ENCODE measurements at regions not wholly inside any gene's neighbourhood (a gene's known extent, or its start where the extent isn't known, plus 50 kb on each side); places are given as distances from the start of the nearest gene placed in this dataset.

DNA sequence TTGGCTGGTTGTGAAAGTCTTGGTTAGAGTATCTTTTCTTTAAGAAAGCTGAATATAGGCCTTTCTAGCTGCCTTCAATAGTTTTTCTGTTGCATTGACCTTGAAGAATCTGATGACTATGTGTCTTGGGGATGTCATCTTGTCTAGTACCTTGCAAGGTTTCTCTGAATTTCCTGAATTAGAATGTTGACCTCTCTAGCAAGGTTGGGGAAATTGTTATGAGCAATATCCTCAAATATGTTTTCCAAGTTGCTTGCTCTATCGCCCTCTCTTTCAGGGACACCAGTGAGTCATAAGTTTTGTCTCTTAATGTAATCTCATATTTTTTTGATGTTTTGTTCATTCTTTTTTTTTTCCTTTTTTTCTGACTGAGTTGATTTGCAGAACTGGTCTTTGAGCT, 194.7 kb downstream of the RAB28 start:
- H3K9me3 ChIP-seq (ENCODE audit: control insufficient read depth, low read length): no peaks in the 10 kb centered on the region
- H3K27ac ChIP-seq (ENCODE audit: low read depth, low read length, severe bottlenecking): no peak overlapping the region
- H3K36me3 ChIP-seq (ENCODE audit: control insufficient read depth, insufficient read depth, low read length): no peaks in the 10 kb centered on the region
- no peaks in the 10 kb centered on the region for H3K4me1 ChIP-seq (ENCODE audit: control insufficient read depth, insufficient read depth, low read length, poor library complexity, severe bottlenecking)
- WGBS, 2 experiments (ENCODE audit: insufficient coverage in 2 of 2): no CpG with 5 or more reads among the region's 1 CpG
- no peak overlapping the region for H3K4me3 ChIP-seq (ENCODE audit: extremely low read depth, insufficient read depth, low read length, poor library complexity, severe bottlenecking)

DNA sequence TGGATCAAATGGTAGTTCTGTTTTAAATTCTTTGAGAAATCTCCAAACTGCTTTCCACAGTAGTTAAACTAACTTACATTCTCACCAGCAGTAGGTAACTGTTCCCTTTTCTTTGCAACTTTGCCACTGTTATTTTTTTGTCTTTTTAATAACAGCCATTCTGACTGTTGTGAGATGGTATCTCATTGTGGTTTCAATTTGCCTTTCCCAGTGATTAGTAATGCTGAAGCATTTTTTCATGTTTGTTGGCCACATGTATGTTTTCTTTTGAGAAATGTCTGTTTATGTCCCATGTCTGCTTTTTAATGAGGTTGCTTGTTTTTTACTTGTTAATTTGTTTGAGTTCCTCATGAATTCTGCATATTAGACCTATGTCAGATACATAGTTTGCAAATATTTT, 198.8 kb downstream of the RAB28 start:
- H3K4me3 ChIP-seq (ENCODE audit: extremely low read depth, insufficient read depth, low read length, poor library complexity, severe bottlenecking): no peak overlapping the region
- no peaks in the 10 kb centered on the region for H3K4me1 ChIP-seq (ENCODE audit: control insufficient read depth, insufficient read depth, low read length, poor library complexity, severe bottlenecking)
- no peaks in the 10 kb centered on the region for H3K9me3 ChIP-seq (ENCODE audit: control insufficient read depth, low read length)
- no peaks in the 10 kb centered on the region for H3K36me3 ChIP-seq (ENCODE audit: control insufficient read depth, insufficient read depth, low read length)
- H3K27ac ChIP-seq (ENCODE audit: low read depth, low read length, severe bottlenecking): no peak overlapping the region

DNA sequence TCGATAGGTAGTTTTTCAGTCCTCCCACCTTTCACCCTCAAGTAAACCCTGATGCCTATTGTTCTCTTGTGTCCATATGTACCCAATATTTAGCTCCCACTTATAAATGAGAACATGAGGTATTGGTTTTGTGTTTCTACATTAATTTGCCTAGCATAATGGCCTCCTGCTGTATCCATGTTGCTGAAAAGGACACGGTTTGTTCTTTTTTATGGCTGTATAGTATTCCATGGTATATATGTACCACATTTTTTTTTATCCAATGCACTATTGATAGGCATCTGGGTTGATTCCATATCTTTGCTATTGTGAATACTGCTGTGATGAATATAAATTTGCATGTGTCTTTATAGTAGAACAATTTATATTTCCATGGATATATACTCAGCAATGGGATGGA, 199.2 kb downstream of the RAB28 start:
- no peaks in the 10 kb centered on the region for H3K4me1 ChIP-seq (ENCODE audit: control insufficient read depth, insufficient read depth, low read length, poor library complexity, severe bottlenecking)
- H3K27ac ChIP-seq (ENCODE audit: low read depth, low read length, severe bottlenecking): no peak overlapping the region
- no CpG with 5 or more reads among the region's 2 CpGs for WGBS, 2 experiments (ENCODE audit: insufficient coverage in 2 of 2)
- no peaks in the 10 kb centered on the region for H3K9me3 ChIP-seq (ENCODE audit: control insufficient read depth, low read length)
- H3K36me3 ChIP-seq (ENCODE audit: control insufficient read depth, insufficient read depth, low read length): no peaks in the 10 kb centered on the region
- H3K4me3 ChIP-seq (ENCODE audit: extremely low read depth, insufficient read depth, low read length, poor library complexity, severe bottlenecking): no peak overlapping the region

DNA sequence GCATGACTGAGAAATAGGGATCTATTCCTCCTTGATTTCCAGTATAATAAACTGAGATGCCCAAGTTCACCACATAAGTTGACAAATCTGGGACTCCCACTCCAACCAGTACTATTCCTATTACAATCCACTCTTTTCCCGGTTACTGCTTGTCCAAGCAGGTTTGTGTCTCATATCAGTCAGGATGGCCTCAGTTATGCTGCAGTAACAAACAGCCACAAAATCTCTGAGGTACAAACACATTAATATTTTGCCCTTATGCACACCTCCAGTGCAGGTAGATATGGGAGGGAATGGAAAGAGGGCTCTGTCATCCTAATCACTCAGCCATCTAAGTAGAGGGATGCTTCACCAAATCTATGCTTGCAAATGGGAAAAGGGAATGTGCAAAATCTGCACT, 207.8 kb downstream of the RAB28 start:
- WGBS, 2 experiments (ENCODE audit: insufficient coverage in 2 of 2): 71 to 88% methylated on average over 1 of the region's 1 CpG
- Histone ChIP-seq H3K36me3 (ENCODE audit: control insufficient read depth, insufficient read depth, low read length) (no peaks in the 10 kb centered on the region), H3K4me3 (ENCODE audit: extremely low read depth, insufficient read depth, low read length, poor library complexity, severe bottlenecking) (no peak overlapping the region), H3K27ac (ENCODE audit: low read depth, low read length, severe bottlenecking) (no peak overlapping the region), H3K4me1 (ENCODE audit: control insufficient read depth, insufficient read depth, low read length, poor library complexity, severe bottlenecking) (no peaks in the 10 kb centered on the region), H3K9me3 (ENCODE audit: control insufficient read depth, low read length) (no peaks in the 10 kb centered on the region)

DNA sequence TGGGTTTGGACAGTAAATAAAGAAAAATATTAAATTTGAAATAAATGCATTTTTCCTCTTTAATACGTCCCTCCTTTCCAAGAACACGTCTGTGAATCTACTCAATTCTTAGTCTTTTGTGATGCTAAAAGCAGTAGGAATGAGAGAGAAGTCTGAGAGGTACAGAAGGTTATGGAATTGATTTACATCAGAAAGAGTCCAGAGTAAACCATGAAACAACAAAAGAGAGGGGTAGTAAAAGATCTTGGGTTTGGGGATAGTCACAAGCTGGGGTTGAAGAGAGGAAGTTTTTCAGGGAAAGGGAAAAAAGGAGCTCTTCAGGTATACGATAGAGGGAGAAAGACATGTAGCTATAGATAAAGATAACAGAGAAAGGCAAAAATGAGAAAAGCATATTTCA, 215.4 kb downstream of the RAB28 start:
- H3K9me3 ChIP-seq (ENCODE audit: control insufficient read depth, low read length): no peaks in the 10 kb centered on the region
- no peak overlapping the region for H3K4me3 ChIP-seq (ENCODE audit: extremely low read depth, insufficient read depth, low read length, poor library complexity, severe bottlenecking)
- H3K4me1 ChIP-seq (ENCODE audit: control insufficient read depth, insufficient read depth, low read length, poor library complexity, severe bottlenecking): peaks cover 23% of the 10 kb centered on the region
- no peaks in the 10 kb centered on the region for H3K36me3 ChIP-seq (ENCODE audit: control insufficient read depth, insufficient read depth, low read length)
- H3K27ac ChIP-seq (ENCODE audit: low read depth, low read length, severe bottlenecking): no peak overlapping the region
- WGBS, 2 experiments (ENCODE audit: insufficient coverage in 2 of 2): 59 to 62% methylated on average over 1 of the region's 3 CpGs

DNA sequence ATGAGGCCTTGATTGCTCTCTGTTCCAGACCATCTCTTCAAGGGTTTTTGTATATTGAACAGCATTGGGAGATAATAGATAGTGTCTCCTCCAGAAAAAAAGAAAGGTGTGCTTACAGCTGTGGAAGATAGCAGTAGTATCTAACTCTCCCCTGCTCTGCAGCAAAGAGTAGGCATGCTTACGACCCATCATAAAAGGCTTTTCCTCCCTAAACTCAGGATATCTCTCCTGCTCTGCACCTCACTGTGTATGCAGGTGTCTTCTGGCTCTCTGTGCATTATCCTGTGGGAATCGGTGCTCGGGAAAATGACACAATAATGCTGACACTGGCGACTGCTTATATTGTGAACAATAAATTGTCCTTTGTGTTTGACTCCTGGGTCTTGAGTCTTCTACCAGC, 216.0 kb downstream of the RAB28 start:
- H3K4me1 ChIP-seq (ENCODE audit: control insufficient read depth, insufficient read depth, low read length, poor library complexity, severe bottlenecking): peaks cover 24% of the 10 kb centered on the region
- H3K36me3 ChIP-seq (ENCODE audit: control insufficient read depth, insufficient read depth, low read length): no peaks in the 10 kb centered on the region
- WGBS, 2 experiments (ENCODE audit: insufficient coverage in 2 of 2): 86 to 88% methylated on average over 1 to 4 of the region's 4 CpGs
- H3K4me3 ChIP-seq (ENCODE audit: extremely low read depth, insufficient read depth, low read length, poor library complexity, severe bottlenecking): no peak overlapping the region
- no peaks in the 10 kb centered on the region for H3K9me3 ChIP-seq (ENCODE audit: control insufficient read depth, low read length)
- no peak overlapping the region for H3K27ac ChIP-seq (ENCODE audit: low read depth, low read length, severe bottlenecking)

DNA sequence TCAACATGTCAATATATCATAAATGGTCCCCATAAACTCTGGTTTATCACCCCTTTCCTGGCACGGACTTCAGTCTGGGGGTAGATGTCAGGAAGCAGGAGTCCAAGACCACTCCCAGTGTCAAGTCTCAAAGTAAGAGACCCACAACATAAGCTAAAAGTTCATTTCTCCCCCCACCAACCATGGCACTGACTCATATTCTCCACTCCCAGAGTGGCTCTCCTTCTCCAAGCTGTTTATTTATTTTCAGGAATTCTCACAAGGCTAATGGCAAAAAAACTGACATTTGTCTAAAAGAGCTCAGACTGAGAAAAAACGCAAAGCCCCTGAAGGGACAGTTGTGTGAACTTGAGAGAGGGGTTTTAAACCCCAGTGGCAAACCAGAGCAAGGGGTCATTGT, 217.0 kb downstream of the RAB28 start:
- Histone ChIP-seq H3K36me3 (ENCODE audit: control insufficient read depth, insufficient read depth, low read length) (no peaks in the 10 kb centered on the region), H3K9me3 (ENCODE audit: control insufficient read depth, low read length) (no peaks in the 10 kb centered on the region), H3K27ac (ENCODE audit: low read depth, low read length, severe bottlenecking) (peak overlapping the region; percentile 36), H3K4me1 (ENCODE audit: control insufficient read depth, insufficient read depth, low read length, poor library complexity, severe bottlenecking) (peaks cover 27% of the 10 kb centered on the region), H3K4me3 (ENCODE audit: extremely low read depth, insufficient read depth, low read length, poor library complexity, severe bottlenecking) (no peak overlapping the region)
- WGBS, 2 experiments (ENCODE audit: insufficient coverage in 2 of 2): 100% methylated on average over 1 of the region's 2 CpGs; no CpG with 5 or more reads in 1 of the 2 experiments

DNA sequence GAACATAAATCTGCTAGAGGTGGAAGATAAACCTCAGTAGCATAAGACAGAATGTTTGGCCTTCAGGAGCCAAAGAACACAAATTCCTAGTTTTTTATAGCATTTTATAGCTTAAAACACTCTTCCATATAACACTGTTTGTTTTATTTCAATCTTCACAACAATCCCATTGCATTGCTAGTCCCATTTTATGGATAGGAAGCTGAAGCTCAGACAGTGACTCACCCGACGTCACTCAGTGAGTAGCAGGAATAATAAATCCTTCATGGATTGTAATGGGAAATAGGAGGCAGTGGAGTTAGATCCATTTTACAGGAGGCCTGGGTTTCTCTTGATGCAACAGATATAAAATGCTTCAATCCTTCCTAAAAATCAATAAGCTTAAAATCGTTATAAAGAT, 217.5 kb downstream of the RAB28 start:
- H3K36me3 ChIP-seq (ENCODE audit: control insufficient read depth, insufficient read depth, low read length): no peaks in the 10 kb centered on the region
- WGBS, 2 experiments (ENCODE audit: insufficient coverage in 2 of 2): no CpG with 5 or more reads among the region's 3 CpGs
- no peak overlapping the region for H3K4me3 ChIP-seq (ENCODE audit: extremely low read depth, insufficient read depth, low read length, poor library complexity, severe bottlenecking)
- H3K4me1 ChIP-seq (ENCODE audit: control insufficient read depth, insufficient read depth, low read length, poor library complexity, severe bottlenecking): peaks cover 31% of the 10 kb centered on the region
- H3K9me3 ChIP-seq (ENCODE audit: control insufficient read depth, low read length): no peaks in the 10 kb centered on the region
- peak overlapping the region; percentile 36 for H3K27ac ChIP-seq (ENCODE audit: low read depth, low read length, severe bottlenecking)

DNA sequence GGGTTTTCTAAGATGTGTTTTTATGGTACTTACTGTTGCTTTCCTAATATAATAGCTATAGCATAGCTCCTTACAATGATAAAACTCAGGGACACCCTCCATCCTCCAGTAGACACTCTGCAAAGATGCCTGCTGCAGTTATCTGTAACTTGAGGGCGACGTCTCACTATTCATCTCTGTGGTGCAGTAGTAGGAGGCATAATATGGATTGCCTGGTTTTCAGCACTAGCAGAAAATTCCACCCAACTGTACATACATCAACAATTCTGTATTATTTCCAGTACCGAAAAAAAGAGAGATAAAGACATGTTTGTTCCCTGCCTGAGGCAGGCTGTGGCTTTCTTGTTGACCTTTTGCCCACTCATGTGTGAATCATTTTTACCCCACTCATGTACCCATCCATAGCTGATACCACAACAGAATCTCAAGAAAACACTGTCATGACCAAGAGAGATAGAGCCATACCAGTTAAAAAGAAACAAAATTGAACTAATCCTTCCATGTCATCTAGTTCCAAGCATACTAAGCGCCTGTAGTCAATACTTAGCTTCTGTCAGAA, 220.1 kb downstream of the RAB28 start:
- 89 to 93% methylated on average over 2 of the region's 4 CpGs for WGBS, 2 experiments (ENCODE audit: insufficient coverage in 2 of 2)
- Histone ChIP-seq H3K27ac (ENCODE audit: low read depth, low read length, severe bottlenecking) (no peak overlapping the region), H3K36me3 (ENCODE audit: control insufficient read depth, insufficient read depth, low read length) (no peaks in the 10 kb centered on the region), H3K4me1 (ENCODE audit: control insufficient read depth, insufficient read depth, low read length, poor library complexity, severe bottlenecking) (peaks cover 39% of the 10 kb centered on the region), H3K9me3 (ENCODE audit: control insufficient read depth, low read length) (no peaks in the 10 kb centered on the region), H3K4me3 (ENCODE audit: extremely low read depth, insufficient read depth, low read length, poor library complexity, severe bottlenecking) (no peak overlapping the region)

DNA sequence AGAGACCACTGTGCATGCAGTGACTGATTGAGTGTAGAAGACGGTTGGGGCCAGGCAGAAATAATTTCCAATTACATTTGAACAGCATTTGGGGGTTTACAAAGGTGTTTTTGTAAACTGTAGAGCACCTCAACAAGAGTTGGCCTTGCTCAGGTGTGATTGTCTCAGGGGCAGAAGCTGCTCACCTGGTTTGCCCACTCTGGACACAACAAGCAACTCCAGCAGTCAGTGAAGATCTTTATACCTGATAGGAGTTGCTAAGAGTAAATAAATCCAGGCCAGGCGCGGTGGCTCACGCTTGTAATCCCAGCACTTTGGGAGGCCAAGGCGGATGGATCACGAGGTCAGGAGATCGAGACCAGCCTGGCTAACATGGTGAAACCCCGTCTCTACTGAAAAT, 221.3 kb downstream of the RAB28 start:
- Histone ChIP-seq H3K27ac (ENCODE audit: low read depth, low read length, severe bottlenecking) (no peak overlapping the region), H3K4me3 (ENCODE audit: extremely low read depth, insufficient read depth, low read length, poor library complexity, severe bottlenecking) (no peak overlapping the region), H3K4me1 (ENCODE audit: control insufficient read depth, insufficient read depth, low read length, poor library complexity, severe bottlenecking) (peaks cover 39% of the 10 kb centered on the region), H3K36me3 (ENCODE audit: control insufficient read depth, insufficient read depth, low read length) (no peaks in the 10 kb centered on the region), H3K9me3 (ENCODE audit: control insufficient read depth, low read length) (no peaks in the 10 kb centered on the region)
- 93 to 100% methylated on average over 3 to 5 of the region's 8 CpGs for whole genome bisulfite sequencing, 2 experiments (ENCODE audit: insufficient coverage in 2 of 2)

DNA sequence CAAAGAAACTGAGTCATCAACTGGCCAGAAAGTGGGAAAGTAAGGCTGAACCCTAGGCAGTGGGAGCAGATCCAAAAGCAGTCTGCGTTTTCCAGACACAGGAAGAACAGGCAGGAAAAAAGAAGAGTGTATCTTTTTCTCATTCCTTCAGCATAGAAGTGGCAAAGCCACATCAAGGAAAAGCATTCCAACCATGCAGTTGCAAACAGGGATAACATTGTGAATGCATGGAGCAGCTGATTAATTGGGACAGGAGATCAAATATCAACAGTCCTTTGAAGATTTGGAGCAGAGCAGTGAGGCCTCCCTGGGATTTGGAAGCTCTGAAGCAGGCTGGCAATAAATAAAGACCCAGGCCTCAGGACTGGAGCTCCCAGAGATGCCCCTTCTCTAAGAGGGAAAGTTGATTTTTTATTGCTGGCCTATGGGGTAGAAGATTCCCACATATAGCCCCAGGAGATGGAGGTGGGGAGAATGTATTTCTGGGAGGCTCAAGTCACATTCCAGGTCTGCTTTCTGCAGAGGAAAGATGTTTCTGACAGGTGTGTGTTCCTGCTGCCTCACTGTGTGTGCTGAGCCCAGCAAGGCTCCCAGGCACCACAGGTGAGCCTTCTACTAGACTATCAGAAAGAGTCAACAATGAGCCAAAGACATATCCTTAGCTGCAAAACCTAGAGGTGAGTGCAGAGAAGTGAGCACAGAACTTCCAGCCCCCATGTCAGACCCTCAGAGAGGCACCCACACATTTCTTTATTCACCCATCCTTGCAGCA, 222.5 kb downstream of the RAB28 start:
- Histone ChIP-seq H3K27ac (ENCODE audit: low read depth, low read length, severe bottlenecking) (peak overlapping the region; percentile 62), H3K4me3 (ENCODE audit: extremely low read depth, insufficient read depth, low read length, poor library complexity, severe bottlenecking) (no peak overlapping the region), H3K36me3 (ENCODE audit: control insufficient read depth, insufficient read depth, low read length) (no peaks in the 10 kb centered on the region), H3K4me1 (ENCODE audit: control insufficient read depth, insufficient read depth, low read length, poor library complexity, severe bottlenecking) (peaks cover 32% of the 10 kb centered on the region), H3K9me3 (ENCODE audit: control insufficient read depth, low read length) (no peaks in the 10 kb centered on the region)
- WGBS, 2 experiments (ENCODE audit: insufficient coverage in 2 of 2): 71 to 91% methylated on average over 1 of the region's 1 CpG
